ENCODE measurements at regions not wholly inside any gene's neighbourhood (a gene's known extent, or its start where the extent isn't known, plus 50 kb on each side); places are given as distances from the start of the nearest gene placed in this dataset.
"Not testable (repeated sequence)": the region's sequence is repeated elsewhere in the genome, so short reads cannot be mapped to it uniquely, and the experiment has no call there.

DNA sequence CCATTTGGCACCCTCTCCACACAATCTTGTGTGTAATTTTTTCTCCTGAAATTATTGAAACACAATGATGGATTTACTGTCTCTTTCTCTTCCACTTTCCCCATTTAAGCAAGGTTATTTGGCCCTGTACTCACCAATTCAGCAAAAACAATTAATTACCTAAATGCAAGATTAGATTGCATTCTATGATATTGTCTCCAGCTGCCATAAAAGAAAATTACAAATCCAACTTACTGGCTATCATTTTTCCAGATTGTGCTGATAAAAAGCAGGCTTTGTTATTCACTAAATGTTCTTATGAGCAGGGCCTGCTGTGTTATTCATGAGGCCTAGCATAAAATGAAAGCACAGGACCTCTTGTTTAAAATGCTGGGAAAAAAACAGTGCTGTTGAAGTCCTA, 95.8 kb upstream of the IRAK1BP1 start:
- Histone ChIP-seq H3K27me3 (ENCODE audit: control insufficient read depth in 1 of 2, insufficient read depth in 2 of 2, low read length in 2 of 2) (no peaks in the 10 kb centered on the region), H3K36me3 (ENCODE audit: control insufficient read depth in 2 of 2, insufficient read depth in 2 of 2, low read length in 2 of 2) (no peaks in the 10 kb centered on the region), H3K4me1 (ENCODE audit: control insufficient read depth, insufficient read depth, low read length) (no peaks in the 10 kb centered on the region), H3K4me3 (ENCODE audit: low read length in 2 of 2) (no peak overlapping the region), H3K27ac (ENCODE audit: low read length) (no peak overlapping the region), H3K9me3 (ENCODE audit: control insufficient read depth in 2 of 2, low read length in 2 of 2) (peaks cover 0 to under 1% of the 10 kb centered on the region in 2 donors), H3K9ac (ENCODE audit: low read length in 2 of 2) (no peak overlapping the region)

DNA sequence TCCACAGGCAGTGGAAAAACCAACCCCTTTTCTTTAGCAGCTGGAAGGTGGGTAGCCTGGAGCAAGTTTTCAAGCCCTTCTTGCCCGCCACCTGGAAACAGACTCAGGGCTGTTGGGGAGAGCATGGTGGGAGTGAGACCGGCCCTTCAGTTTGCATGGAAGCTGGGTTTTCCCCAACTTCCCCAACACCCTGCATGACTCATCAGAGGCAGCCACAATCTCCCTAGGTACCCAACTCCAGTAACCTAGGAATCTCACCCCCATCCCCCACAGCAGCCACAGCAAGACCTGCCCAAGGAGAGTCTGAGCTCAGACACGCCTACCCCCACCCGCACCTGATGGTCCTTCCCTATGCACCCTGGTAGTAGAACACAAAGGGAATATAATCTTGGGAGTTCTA, 86.3 kb upstream of the IRAK1BP1 start:
- no peak overlapping the region for H3K9ac ChIP-seq (ENCODE audit: low read length in 2 of 2)
- H3K9me3 ChIP-seq (ENCODE audit: control insufficient read depth in 2 of 2, low read length in 2 of 2): no peaks in the 10 kb centered on the region
- no peak overlapping the region for H3K4me3 ChIP-seq (ENCODE audit: low read length in 2 of 2)
- H3K4me1 ChIP-seq (ENCODE audit: control insufficient read depth, insufficient read depth, low read length): no peaks in the 10 kb centered on the region
- H3K27me3 ChIP-seq (ENCODE audit: control insufficient read depth in 1 of 2, insufficient read depth in 2 of 2, low read length in 2 of 2): no peaks in the 10 kb centered on the region
- H3K27ac ChIP-seq (ENCODE audit: low read length): no peak overlapping the region
- H3K36me3 ChIP-seq (ENCODE audit: control insufficient read depth in 2 of 2, insufficient read depth in 2 of 2, low read length in 2 of 2): no peaks in the 10 kb centered on the region

DNA sequence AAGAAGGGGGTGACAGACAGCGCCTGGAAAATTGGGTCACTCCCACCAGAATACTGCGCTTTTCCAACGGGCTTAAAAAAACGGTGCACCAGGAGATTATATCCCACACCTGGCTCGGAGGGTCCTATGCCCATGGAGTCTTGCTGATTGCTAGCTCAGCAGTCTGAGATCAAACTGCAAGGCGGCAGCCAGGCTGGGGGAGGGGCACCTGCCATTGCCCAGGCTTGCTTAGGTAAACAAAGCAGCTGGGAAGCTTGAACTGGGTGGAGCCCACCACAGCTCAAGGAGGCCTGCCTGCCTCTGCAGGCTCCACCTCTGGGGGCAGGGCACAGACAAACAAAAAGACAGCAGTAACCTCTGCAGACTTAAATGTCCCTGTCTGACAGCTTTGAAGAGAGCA, 84.0 kb upstream of the IRAK1BP1 start:
- H3K4me3 ChIP-seq (ENCODE audit: low read length in 2 of 2); H3K4me1 ChIP-seq (ENCODE audit: control insufficient read depth, insufficient read depth, low read length); H3K9ac ChIP-seq (ENCODE audit: low read length in 2 of 2); H3K27ac ChIP-seq (ENCODE audit: low read length); H3K27me3 ChIP-seq (ENCODE audit: control insufficient read depth in 1 of 2, insufficient read depth in 2 of 2, low read length in 2 of 2); H3K9me3 ChIP-seq (ENCODE audit: control insufficient read depth in 2 of 2, low read length in 2 of 2); H3K36me3 ChIP-seq (ENCODE audit: control insufficient read depth in 2 of 2, insufficient read depth in 2 of 2, low read length in 2 of 2): not testable (repeated sequence)

DNA sequence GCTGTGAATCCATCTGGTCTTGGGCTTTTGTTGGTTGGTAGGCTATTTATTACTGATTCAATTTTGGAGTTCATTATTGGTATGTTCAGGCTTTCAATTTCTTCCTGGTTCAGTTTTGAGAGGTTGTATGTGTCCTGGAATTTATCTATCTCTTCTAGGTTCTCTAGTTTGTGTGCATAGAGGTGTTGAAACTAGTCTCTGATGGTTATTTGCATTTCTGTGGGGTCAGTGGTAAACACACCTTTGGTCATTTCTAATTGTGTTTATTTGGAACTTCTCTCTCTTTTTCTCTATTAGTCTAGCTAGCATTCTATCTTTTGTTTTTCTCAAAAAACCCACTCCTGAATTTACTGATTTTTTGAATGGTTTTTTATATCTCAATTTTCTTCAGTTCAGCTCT, 70.1 kb upstream of the IRAK1BP1 start:
- H3K9ac ChIP-seq (ENCODE audit: low read length in 2 of 2): no peak overlapping the region
- no peak overlapping the region for H3K4me3 ChIP-seq (ENCODE audit: low read length in 2 of 2)
- no peaks in the 10 kb centered on the region for H3K36me3 ChIP-seq (ENCODE audit: control insufficient read depth in 2 of 2, insufficient read depth in 2 of 2, low read length in 2 of 2)
- H3K4me1 ChIP-seq (ENCODE audit: control insufficient read depth, insufficient read depth, low read length): no peaks in the 10 kb centered on the region
- peaks cover 3 to 7% of the 10 kb centered on the region in 2 donors for H3K9me3 ChIP-seq (ENCODE audit: control insufficient read depth in 2 of 2, low read length in 2 of 2)
- H3K27ac ChIP-seq (ENCODE audit: low read length): no peak overlapping the region
- H3K27me3 ChIP-seq (ENCODE audit: control insufficient read depth in 1 of 2, insufficient read depth in 2 of 2, low read length in 2 of 2): no peaks in the 10 kb centered on the region

DNA sequence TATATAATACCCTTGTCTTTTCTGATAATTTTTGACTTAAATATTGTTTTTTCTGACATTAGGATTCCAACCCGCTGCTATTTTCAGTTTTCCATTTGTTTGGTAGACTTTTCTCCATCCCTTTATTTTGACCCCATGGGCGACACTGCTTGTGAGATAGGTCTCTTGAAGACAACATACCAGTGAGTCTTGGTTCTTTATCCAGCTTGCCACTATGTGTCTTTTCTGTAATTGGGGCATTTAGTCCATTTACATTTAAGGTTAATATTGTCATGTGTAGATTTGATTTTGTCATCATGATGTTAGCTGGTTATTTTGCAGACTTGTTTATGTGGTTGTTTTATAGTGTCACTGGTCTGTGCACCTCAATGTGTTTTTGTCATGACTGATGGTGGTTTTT, 67.7 kb upstream of the IRAK1BP1 start:
- H3K4me3 ChIP-seq (ENCODE audit: low read length in 2 of 2): no peak overlapping the region
- H3K27ac ChIP-seq (ENCODE audit: low read length): no peak overlapping the region
- no peaks in the 10 kb centered on the region for H3K27me3 ChIP-seq (ENCODE audit: control insufficient read depth in 1 of 2, insufficient read depth in 2 of 2, low read length in 2 of 2)
- H3K9ac ChIP-seq (ENCODE audit: low read length in 2 of 2): no peak overlapping the region
- H3K4me1 ChIP-seq (ENCODE audit: control insufficient read depth, insufficient read depth, low read length): no peaks in the 10 kb centered on the region
- peaks cover 3 to 7% of the 10 kb centered on the region in 2 donors for H3K9me3 ChIP-seq (ENCODE audit: control insufficient read depth in 2 of 2, low read length in 2 of 2)
- no peaks in the 10 kb centered on the region for H3K36me3 ChIP-seq (ENCODE audit: control insufficient read depth in 2 of 2, insufficient read depth in 2 of 2, low read length in 2 of 2)

DNA sequence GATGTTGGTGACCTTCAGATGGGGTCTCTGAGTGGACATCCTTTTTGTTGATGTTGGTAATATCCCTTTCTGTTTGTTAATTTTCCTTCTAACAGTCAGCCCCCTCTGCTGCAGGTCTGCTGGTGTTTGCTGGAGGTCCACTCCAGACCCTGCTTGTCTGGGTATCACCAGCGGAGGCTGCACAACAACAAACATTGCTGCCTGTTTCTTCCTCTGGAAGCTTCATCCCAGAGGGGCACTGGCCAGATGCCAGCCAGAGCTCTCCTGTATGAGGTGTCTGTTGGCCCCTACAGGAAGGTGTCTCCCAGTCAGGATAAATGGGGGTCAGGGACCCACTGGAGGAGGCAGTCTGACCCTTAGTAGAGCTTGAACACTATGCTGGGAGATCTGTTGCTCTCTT, 60.6 kb upstream of the IRAK1BP1 start:
- H3K9me3 ChIP-seq (ENCODE audit: control insufficient read depth in 2 of 2, low read length in 2 of 2); H3K9ac ChIP-seq (ENCODE audit: low read length in 2 of 2); H3K27me3 ChIP-seq (ENCODE audit: control insufficient read depth in 1 of 2, insufficient read depth in 2 of 2, low read length in 2 of 2); H3K4me3 ChIP-seq (ENCODE audit: low read length in 2 of 2); H3K27ac ChIP-seq (ENCODE audit: low read length); H3K4me1 ChIP-seq (ENCODE audit: control insufficient read depth, insufficient read depth, low read length); H3K36me3 ChIP-seq (ENCODE audit: control insufficient read depth in 2 of 2, insufficient read depth in 2 of 2, low read length in 2 of 2): not testable (repeated sequence)

DNA sequence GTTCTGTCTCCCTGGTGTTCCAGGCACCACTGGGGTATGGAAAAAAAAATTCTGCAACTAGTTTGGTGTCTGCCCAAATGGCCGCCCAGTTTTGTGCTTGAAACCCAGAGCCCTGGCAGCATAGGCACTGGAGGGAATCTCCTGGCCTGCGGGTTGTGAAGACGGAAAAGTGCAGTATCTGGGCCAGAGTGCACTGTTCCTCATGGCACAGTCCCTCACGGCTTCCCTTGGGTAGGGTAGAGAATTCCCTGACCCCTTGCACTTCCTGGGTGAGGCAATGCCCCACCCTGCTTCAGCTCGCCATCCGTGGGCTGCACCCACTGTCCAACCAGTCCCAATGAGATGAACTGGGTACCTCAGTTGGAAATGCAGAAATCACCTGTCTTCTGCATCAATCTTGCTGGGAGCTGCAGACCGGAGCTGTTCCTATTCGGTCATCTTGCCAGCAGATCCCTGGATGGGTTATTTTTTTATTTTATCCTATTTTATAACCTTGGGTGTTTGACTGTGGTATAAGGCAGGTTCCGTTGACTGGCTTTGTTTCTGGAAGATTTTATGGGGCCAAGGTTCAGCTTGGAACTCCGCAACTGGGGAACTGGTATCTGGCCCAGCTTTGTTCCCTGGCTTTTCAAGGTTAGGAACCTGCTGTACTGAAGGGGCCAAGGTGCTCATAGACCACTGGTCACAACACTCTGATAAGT, 59.5 kb upstream of the IRAK1BP1 start:
- not testable (repeated sequence) for H3K27ac ChIP-seq (ENCODE audit: low read length); H3K9me3 ChIP-seq (ENCODE audit: control insufficient read depth in 2 of 2, low read length in 2 of 2); H3K27me3 ChIP-seq (ENCODE audit: control insufficient read depth in 1 of 2, insufficient read depth in 2 of 2, low read length in 2 of 2); H3K36me3 ChIP-seq (ENCODE audit: control insufficient read depth in 2 of 2, insufficient read depth in 2 of 2, low read length in 2 of 2); H3K4me1 ChIP-seq (ENCODE audit: control insufficient read depth, insufficient read depth, low read length); H3K9ac ChIP-seq (ENCODE audit: low read length in 2 of 2); H3K4me3 ChIP-seq (ENCODE audit: low read length in 2 of 2)

DNA sequence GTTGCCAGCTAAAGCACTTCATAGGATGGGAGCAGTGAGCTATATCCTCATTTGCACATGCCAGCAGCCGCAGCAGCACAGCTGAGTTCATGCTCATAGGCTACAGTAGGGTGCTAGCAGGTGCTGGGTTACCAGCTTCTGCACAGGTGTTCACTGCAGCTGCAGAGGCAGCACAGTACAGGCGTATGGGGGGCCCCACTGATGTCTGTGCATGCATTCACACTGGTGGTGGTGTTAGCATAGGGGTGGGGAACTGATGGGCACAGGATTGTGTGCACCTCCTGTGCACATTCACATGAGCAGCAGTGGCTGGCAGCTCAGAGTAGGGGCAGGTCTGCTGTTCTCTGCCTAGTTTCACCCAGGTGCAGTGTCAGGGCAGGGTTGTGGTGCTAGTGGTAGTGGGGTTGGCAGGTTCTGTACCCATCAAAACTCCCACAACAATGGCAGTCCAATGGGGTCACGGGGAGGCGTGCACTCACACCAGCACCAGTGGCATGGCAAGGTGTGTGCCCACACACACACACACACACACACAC, 58.9 kb upstream of the IRAK1BP1 start:
- H3K4me1 ChIP-seq (ENCODE audit: control insufficient read depth, insufficient read depth, low read length): no peaks in the 10 kb centered on the region
- H3K4me3 ChIP-seq (ENCODE audit: low read length in 2 of 2): no peak overlapping the region
- no peaks in the 10 kb centered on the region for H3K36me3 ChIP-seq (ENCODE audit: control insufficient read depth in 2 of 2, insufficient read depth in 2 of 2, low read length in 2 of 2)
- H3K27ac ChIP-seq (ENCODE audit: low read length): no peak overlapping the region
- no peaks in the 10 kb centered on the region for H3K27me3 ChIP-seq (ENCODE audit: control insufficient read depth in 1 of 2, insufficient read depth in 2 of 2, low read length in 2 of 2)
- no peak overlapping the region for H3K9ac ChIP-seq (ENCODE audit: low read length in 2 of 2)
- peaks cover 3 to 10% of the 10 kb centered on the region in 2 donors for H3K9me3 ChIP-seq (ENCODE audit: control insufficient read depth in 2 of 2, low read length in 2 of 2)

DNA sequence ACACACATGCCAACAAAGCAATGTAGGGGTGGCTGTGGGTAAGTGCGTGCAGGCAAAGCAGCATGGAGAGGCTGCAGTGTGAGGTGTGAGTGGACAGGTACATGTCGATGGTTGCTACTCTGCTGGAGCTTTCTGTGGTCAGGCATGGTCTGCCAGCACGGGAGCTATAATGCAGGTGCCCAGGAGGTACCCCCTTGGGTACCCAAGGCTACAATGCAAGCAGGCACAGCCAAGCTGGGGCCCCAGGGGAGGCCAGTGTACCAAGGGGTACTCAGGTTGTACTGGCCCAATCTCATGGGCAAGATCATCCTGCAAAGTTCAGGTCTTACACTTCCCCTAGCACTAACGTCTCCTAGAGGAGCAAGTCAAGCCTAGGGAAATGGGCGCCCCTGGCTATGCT, 58.4 kb upstream of the IRAK1BP1 start:
- Histone ChIP-seq H3K27me3 (ENCODE audit: control insufficient read depth in 1 of 2, insufficient read depth in 2 of 2, low read length in 2 of 2) (no peaks in the 10 kb centered on the region), H3K4me3 (ENCODE audit: low read length in 2 of 2) (no peak overlapping the region)

DNA sequence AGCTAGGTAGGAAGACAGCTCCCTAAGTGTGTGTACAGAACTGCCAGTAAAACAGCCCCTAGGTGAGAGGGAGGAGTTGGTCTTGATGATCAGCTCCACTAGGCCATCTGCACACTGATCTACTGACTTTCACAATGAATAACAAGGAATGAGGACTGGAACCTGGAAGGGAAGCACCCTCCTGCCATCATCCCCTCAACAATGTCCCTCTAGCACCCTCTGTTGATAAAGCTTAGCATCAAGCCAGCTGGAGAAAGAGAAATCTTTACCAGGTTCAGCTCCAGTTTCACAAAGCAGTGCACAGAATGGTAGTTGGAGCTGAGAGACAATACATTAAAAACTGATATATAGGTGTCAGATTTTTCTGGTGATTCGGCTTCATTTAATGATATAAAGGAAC, 57.2 kb upstream of the IRAK1BP1 start:
- Histone ChIP-seq H3K4me3 (ENCODE audit: low read length in 2 of 2) (no peak overlapping the region), H3K9me3 (ENCODE audit: control insufficient read depth in 2 of 2, low read length in 2 of 2) (peaks cover 3 to 10% of the 10 kb centered on the region in 2 donors), H3K27ac (ENCODE audit: low read length) (no peak overlapping the region), H3K36me3 (ENCODE audit: control insufficient read depth in 2 of 2, insufficient read depth in 2 of 2, low read length in 2 of 2) (no peaks in the 10 kb centered on the region), H3K9ac (ENCODE audit: low read length in 2 of 2) (no peak overlapping the region), H3K27me3 (ENCODE audit: control insufficient read depth in 1 of 2, insufficient read depth in 2 of 2, low read length in 2 of 2) (no peaks in the 10 kb centered on the region), H3K4me1 (ENCODE audit: control insufficient read depth, insufficient read depth, low read length) (no peaks in the 10 kb centered on the region)

More for the DNA sequence above, 58.4 kb upstream of the IRAK1BP1 start:
- no peaks in the 10 kb centered on the region for H3K4me1 ChIP-seq (ENCODE audit: control insufficient read depth, insufficient read depth, low read length)
- H3K9ac ChIP-seq (ENCODE audit: low read length in 2 of 2): no peak overlapping the region
- H3K27ac ChIP-seq (ENCODE audit: low read length): no peak overlapping the region
- H3K9me3 ChIP-seq (ENCODE audit: control insufficient read depth in 2 of 2, low read length in 2 of 2): peaks cover 3 to 10% of the 10 kb centered on the region in 2 donors
- no peaks in the 10 kb centered on the region for H3K36me3 ChIP-seq (ENCODE audit: control insufficient read depth in 2 of 2, insufficient read depth in 2 of 2, low read length in 2 of 2)

DNA sequence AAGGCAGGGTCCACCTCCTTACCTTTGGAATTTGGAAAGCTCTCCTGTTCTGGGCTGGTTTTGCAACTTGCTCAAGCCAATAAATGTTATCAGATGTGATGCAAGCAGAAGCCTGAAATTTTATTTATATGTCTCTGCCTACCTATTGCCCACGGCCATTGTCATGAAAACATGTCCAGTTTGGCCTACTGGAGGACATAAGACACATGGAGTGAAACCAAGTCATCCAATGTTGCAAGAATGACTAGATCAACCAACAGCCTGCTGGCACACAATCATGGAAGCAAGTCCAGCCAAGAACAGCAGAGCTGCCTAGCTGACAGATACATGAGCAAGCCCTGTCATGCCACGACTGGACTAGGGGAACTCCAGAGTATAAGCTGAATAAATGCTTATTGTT, 56.7 kb upstream of the IRAK1BP1 start:
- H3K27ac ChIP-seq (ENCODE audit: low read length): no peak overlapping the region
- H3K4me1 ChIP-seq (ENCODE audit: control insufficient read depth, insufficient read depth, low read length): no peaks in the 10 kb centered on the region
- H3K4me3 ChIP-seq (ENCODE audit: low read length in 2 of 2): no peak overlapping the region
- H3K27me3 ChIP-seq (ENCODE audit: control insufficient read depth in 1 of 2, insufficient read depth in 2 of 2, low read length in 2 of 2): no peaks in the 10 kb centered on the region
- H3K9ac ChIP-seq (ENCODE audit: low read length in 2 of 2): no peak overlapping the region
- no peaks in the 10 kb centered on the region for H3K36me3 ChIP-seq (ENCODE audit: control insufficient read depth in 2 of 2, insufficient read depth in 2 of 2, low read length in 2 of 2)
- H3K9me3 ChIP-seq (ENCODE audit: control insufficient read depth in 2 of 2, low read length in 2 of 2): peaks cover 3 to 10% of the 10 kb centered on the region in 2 donors

Measured in stomach smooth muscle (tissue), 2 donors.